ENCODE measurements at regions not wholly inside any gene's neighbourhood (a gene's known extent, or its start where the extent isn't known, plus 50 kb on each side); places are given as distances from the start of the nearest gene placed in this dataset.

- no peak overlapping the region for H3K4me3 ChIP-seq (ENCODE audit: low read depth in 1 of 2, low read length in 2 of 2)
- no peak for DNase-seq
- H3K9ac ChIP-seq (ENCODE audit: low read depth, low read length), result no peak overlapping the region
- TF ChIP-seq CTCF (IDR thresholded peaks at IDR 0.05; ENCODE audit: borderline replicate concordance, extremely low read depth, low read length, poor library complexity, severe bottlenecking) (no peak), EZH2 (IDR thresholded peaks at IDR 0.05; ENCODE audit: borderline replicate concordance, low read depth, low read length, severe bottlenecking) (no peak)
- no peaks in the 10 kb centered on the region for H3K9me3 ChIP-seq (ENCODE audit: insufficient read depth, low read length, severe bottlenecking)
- no peak overlapping the region for H2AFZ ChIP-seq (ENCODE audit: low read depth, low read length)
- H3K27me3 ChIP-seq (ENCODE audit: insufficient read depth, low read length, poor library complexity), result no peaks in the 10 kb centered on the region
- no peaks in the 10 kb centered on the region for H3K36me3 ChIP-seq (ENCODE audit: insufficient read depth, low read length)
- ATAC-seq (ENCODE audit: insufficient read depth, low read depth), result no peak
- peaks cover 23% of the 10 kb centered on the region; the same call in 1 of the 2 replicates for H4K20me1 ChIP-seq (ENCODE audit: insufficient read depth, low read length)
- no peak overlapping the region for H3K27ac ChIP-seq (ENCODE audit: low read length)
- H3K4me1 ChIP-seq (ENCODE audit: insufficient read depth, low read length), result no peaks in the 10 kb centered on the region
- H3K4me2 ChIP-seq (ENCODE audit: insufficient read depth, low read length), result no peak overlapping the region
- no peaks in the 10 kb centered on the region for H3K79me2 ChIP-seq (ENCODE audit: insufficient read depth, low read length)
Measured at GRCh38 chr17:79281803-79282202, 207.2 kb downstream of the ENGASE start.

GRCh38 chr17:79280866-79281572, 206.4 kb downstream of the ENGASE start:
- no peaks in the 10 kb centered on the region for H3K27me3 ChIP-seq (ENCODE audit: insufficient read depth, low read length, poor library complexity)
- DNase-seq, result peak; percentile 11
- no peak overlapping the region for H3K4me2 ChIP-seq (ENCODE audit: insufficient read depth, low read length)

GRCh38 chr17:79280010-79280409, 205.4 kb downstream of the ENGASE start:
- Histone ChIP-seq H3K4me2 (ENCODE audit: insufficient read depth, low read length) (no peak overlapping the region), H3K4me3 (ENCODE audit: low read depth in 1 of 2, low read length in 2 of 2) (no peak overlapping the region), H3K36me3 (ENCODE audit: insufficient read depth, low read length) (no peaks in the 10 kb centered on the region), H3K79me2 (ENCODE audit: insufficient read depth, low read length) (no peaks in the 10 kb centered on the region), H3K27me3 (ENCODE audit: insufficient read depth, low read length, poor library complexity) (no peaks in the 10 kb centered on the region), H2AFZ (ENCODE audit: low read depth, low read length) (no peak overlapping the region), H4K20me1 (ENCODE audit: insufficient read depth, low read length) (peaks cover 26% of the 10 kb centered on the region; the same call in 1 of the 2 replicates), H3K4me1 (ENCODE audit: insufficient read depth, low read length) (no peaks in the 10 kb centered on the region), H3K9ac (ENCODE audit: low read depth, low read length) (no peak overlapping the region), H3K27ac (ENCODE audit: low read length) (no peak overlapping the region), H3K9me3 (ENCODE audit: insufficient read depth, low read length, severe bottlenecking) (no peaks in the 10 kb centered on the region)
- no peak for ATAC-seq (ENCODE audit: insufficient read depth, low read depth)
- DNase-seq, result no peak
- no peak for TF ChIP-seq CTCF (IDR thresholded peaks at IDR 0.05; ENCODE audit: borderline replicate concordance, extremely low read depth, low read length, poor library complexity, severe bottlenecking)
- TF ChIP-seq EZH2 (IDR thresholded peaks at IDR 0.05; ENCODE audit: borderline replicate concordance, low read depth, low read length, severe bottlenecking), result no peak

More at GRCh38 chr17:79280866-79281572, 206.4 kb downstream of the ENGASE start:
- no peak overlapping the region for H3K4me3 ChIP-seq (ENCODE audit: low read depth in 1 of 2, low read length in 2 of 2)
- H3K27ac ChIP-seq (ENCODE audit: low read length), result no peak overlapping the region
- H3K4me1 ChIP-seq (ENCODE audit: insufficient read depth, low read length), result no peaks in the 10 kb centered on the region
- H3K9me3 ChIP-seq (ENCODE audit: insufficient read depth, low read length, severe bottlenecking), result no peaks in the 10 kb centered on the region
- peaks cover 23% of the 10 kb centered on the region; the same call in 1 of the 2 replicates for H4K20me1 ChIP-seq (ENCODE audit: insufficient read depth, low read length)
- H3K79me2 ChIP-seq (ENCODE audit: insufficient read depth, low read length), result no peaks in the 10 kb centered on the region
- no peak overlapping the region for H3K9ac ChIP-seq (ENCODE audit: low read depth, low read length)
- no peaks in the 10 kb centered on the region for H3K36me3 ChIP-seq (ENCODE audit: insufficient read depth, low read length)
- ATAC-seq (ENCODE audit: insufficient read depth, low read depth), result peak; percentile 61
- TF ChIP-seq CTCF (IDR thresholded peaks at IDR 0.05; ENCODE audit: borderline replicate concordance, extremely low read depth, low read length, poor library complexity, severe bottlenecking), result no peak
- TF ChIP-seq EZH2 (IDR thresholded peaks at IDR 0.05; ENCODE audit: borderline replicate concordance, low read depth, low read length, severe bottlenecking), result no peak
- H2AFZ ChIP-seq (ENCODE audit: low read depth, low read length), result no peak overlapping the region

Measured in DND-41 (cell line).